ENCODE measurements at regions not wholly inside any gene's neighbourhood (a gene's known extent, or its start where the extent isn't known, plus 50 kb on each side); places are given as distances from the start of the nearest gene placed in this dataset.

GRCh38 chr1:234960722-234961455 lies 167.7 kb downstream of the TOMM20 start (continued):
- peak; percentile 62 for TF ChIP-seq DDX20 (tag; IDR thresholded peaks at IDR 0.05; ENCODE audit: low read depth)
- TF ChIP-seq SRF (CRISPR knock-in tag; IDR thresholded peaks at IDR 0.05) = no peak; a peak in 1 of 4 replicates
- TF ChIP-seq TRIM28 (IDR thresholded peaks at IDR 0.05) = no peak
- no peak for TF ChIP-seq FOXM1 (IDR thresholded peaks at IDR 0.05; ENCODE audit: low read depth)
- no peak for TF ChIP-seq FOXM1 (CRISPR knock-in tag; IDR thresholded peaks at IDR 0.05; ENCODE audit: low read depth)
- TF ChIP-seq TAL1 (IDR thresholded peaks at IDR 0.05) = no peak; the same call in 1 of the 2 replicates
- TF ChIP-seq NONO (IDR thresholded peaks at IDR 0.05; ENCODE audit: low read depth in 2 of 2, low read length in 1 of 2) = no peak
- TF ChIP-seq FOXA3 (CRISPR knock-in tag; conservative IDR thresholded peaks at IDR 0.05 in 1 of 2, IDR thresholded peaks at IDR 0.05 in 1 of 2) = peak; percentile 98
- no peak for TF ChIP-seq ILF3 (IDR thresholded peaks at IDR 0.05; ENCODE audit: borderline replicate concordance)
- TF ChIP-seq SRSF7 (optimal IDR thresholded peaks at IDR 0.05; ENCODE audit: low read depth, low read length) = no peak
- no peak for TF ChIP-seq CBX8 (IDR thresholded peaks at IDR 0.05; ENCODE audit: borderline replicate concordance, extremely low read depth, low read depth, low read length, poor library complexity, severe bottlenecking)
- TF ChIP-seq, protein P1, sequence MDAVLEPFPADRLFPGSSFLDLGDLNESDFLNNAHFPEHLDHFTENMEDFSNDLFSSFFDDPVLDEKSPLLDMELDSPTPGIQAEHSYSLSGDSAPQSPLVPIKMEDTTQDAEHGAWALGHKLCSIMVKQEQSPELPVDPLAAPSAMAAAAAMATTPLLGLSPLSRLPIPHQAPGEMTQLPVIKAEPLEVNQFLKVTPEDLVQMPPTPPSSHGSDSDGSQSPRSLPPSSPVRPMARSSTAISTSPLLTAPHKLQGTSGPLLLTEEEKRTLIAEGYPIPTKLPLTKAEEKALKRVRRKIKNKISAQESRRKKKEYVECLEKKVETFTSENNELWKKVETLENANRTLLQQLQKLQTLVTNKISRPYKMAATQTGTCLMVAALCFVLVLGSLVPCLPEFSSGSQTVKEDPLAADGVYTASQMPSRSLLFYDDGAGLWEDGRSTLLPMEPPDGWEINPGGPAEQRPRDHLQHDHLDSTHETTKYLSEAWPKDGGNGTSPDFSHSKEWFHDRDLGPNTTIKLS (IDR thresholded peaks at IDR 0.05; ENCODE audit: borderline replicate concordance, low read depth) = no peak
- TF ChIP-seq, protein P2, sequence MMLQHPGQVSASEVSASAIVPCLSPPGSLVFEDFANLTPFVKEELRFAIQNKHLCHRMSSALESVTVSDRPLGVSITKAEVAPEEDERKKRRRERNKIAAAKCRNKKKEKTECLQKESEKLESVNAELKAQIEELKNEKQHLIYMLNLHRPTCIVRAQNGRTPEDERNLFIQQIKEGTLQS (IDR thresholded peaks at IDR 0.05) = no peak
- TF ChIP-seq, protein P2 (CRISPR knock-in tag; conservative IDR thresholded peaks at IDR 0.05) = no peak
- no peak; the same call in 1 of the 2 replicates for TF ChIP-seq TAF7 (tag; IDR thresholded peaks at IDR 0.05)
- TF ChIP-seq SLC30A9 (CRISPR knock-in tag; IDR thresholded peaks at IDR 0.05) = no peak
- TF ChIP-seq, protein P3, sequence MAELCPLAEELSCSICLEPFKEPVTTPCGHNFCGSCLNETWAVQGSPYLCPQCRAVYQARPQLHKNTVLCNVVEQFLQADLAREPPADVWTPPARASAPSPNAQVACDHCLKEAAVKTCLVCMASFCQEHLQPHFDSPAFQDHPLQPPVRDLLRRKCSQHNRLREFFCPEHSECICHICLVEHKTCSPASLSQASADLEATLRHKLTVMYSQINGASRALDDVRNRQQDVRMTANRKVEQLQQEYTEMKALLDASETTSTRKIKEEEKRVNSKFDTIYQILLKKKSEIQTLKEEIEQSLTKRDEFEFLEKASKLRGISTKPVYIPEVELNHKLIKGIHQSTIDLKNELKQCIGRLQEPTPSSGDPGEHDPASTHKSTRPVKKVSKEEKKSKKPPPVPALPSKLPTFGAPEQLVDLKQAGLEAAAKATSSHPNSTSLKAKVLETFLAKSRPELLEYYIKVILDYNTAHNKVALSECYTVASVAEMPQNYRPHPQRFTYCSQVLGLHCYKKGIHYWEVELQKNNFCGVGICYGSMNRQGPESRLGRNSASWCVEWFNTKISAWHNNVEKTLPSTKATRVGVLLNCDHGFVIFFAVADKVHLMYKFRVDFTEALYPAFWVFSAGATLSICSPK (IDR thresholded peaks at IDR 0.05; ENCODE audit: borderline replicate concordance) = no peak
- TF ChIP-seq PTTG1 (tag; IDR thresholded peaks at IDR 0.05; ENCODE audit: low read depth) = peak; percentile 41
- TF ChIP-seq RBM17 (IDR thresholded peaks at IDR 0.05; ENCODE audit: borderline replicate concordance, low read depth, low read length) = no peak
- no peak for TF ChIP-seq ILK (tag; IDR thresholded peaks at IDR 0.05; ENCODE audit: borderline replicate concordance, low read depth)
- TF ChIP-seq POLR2A (conservative IDR thresholded peaks at IDR 0.05) = no peak
- TF ChIP-seq BRF1 (IDR thresholded peaks at IDR 0.05; ENCODE audit: borderline replicate concordance, extremely low read depth, insufficient read length) = no peak
- TF ChIP-seq ZFP36 (IDR thresholded peaks at IDR 0.05; ENCODE audit: low read depth, low read length, partially characterized antibody) = no peak
- no peak for TF ChIP-seq NUFIP1 (IDR thresholded peaks at IDR 0.05; ENCODE audit: partially characterized antibody)

Data from K562 (cell line).